ENCODE measurements at regions not wholly inside any gene's neighbourhood (a gene's known extent, or its start where the extent isn't known, plus 50 kb on each side); places are given as distances from the start of the nearest gene placed in this dataset.
"Not testable (repeated sequence)": the region's sequence is repeated elsewhere in the genome, so short reads cannot be mapped to it uniquely, and the experiment has no call there.

DNA sequence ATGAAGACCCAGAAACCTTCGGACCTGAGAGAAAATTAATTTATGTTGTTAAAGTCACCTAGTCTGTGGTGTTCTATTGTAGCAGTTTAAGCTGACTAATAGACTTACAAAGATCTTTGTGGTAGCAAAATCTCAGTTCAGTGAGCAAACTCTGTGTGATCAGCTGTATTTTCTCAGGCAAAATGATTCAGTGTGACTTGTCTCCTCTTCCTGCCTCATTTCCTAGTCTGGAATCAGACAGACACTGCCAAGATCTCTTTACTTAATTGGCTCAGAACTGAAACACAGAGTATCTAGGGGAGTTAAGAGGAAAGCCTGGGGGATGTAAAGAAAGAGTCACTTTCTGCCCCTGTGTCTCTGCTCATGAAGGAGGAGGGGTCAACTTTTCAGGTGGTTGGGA is 564.7 kb downstream of the KCNA4 start:
- TF ChIP-seq, protein P1, sequence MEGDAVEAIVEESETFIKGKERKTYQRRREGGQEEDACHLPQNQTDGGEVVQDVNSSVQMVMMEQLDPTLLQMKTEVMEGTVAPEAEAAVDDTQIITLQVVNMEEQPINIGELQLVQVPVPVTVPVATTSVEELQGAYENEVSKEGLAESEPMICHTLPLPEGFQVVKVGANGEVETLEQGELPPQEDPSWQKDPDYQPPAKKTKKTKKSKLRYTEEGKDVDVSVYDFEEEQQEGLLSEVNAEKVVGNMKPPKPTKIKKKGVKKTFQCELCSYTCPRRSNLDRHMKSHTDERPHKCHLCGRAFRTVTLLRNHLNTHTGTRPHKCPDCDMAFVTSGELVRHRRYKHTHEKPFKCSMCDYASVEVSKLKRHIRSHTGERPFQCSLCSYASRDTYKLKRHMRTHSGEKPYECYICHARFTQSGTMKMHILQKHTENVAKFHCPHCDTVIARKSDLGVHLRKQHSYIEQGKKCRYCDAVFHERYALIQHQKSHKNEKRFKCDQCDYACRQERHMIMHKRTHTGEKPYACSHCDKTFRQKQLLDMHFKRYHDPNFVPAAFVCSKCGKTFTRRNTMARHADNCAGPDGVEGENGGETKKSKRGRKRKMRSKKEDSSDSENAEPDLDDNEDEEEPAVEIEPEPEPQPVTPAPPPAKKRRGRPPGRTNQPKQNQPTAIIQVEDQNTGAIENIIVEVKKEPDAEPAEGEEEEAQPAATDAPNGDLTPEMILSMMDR (IDR thresholded peaks at IDR 0.05; ENCODE audit: low read depth, low read length, missing control alignments), result no peak
- peak overlapping the region; percentile 74 for H3K27ac ChIP-seq
- H3K27me3 ChIP-seq (replicated peaks), result no peaks in the 10 kb centered on the region
- peak; percentile 72 for DNase-seq
- no peak overlapping the region for H3K4me3 ChIP-seq (ENCODE audit: low read depth, low read length)
- in situ Hi-C loops (cut with HindIII; ENCODE audit: low pct_ligation_motif_present, low sequenced_read_pairs), result no loop called here
- no peaks in the 10 kb centered on the region for H3K36me3 ChIP-seq (replicated peaks)

DNA sequence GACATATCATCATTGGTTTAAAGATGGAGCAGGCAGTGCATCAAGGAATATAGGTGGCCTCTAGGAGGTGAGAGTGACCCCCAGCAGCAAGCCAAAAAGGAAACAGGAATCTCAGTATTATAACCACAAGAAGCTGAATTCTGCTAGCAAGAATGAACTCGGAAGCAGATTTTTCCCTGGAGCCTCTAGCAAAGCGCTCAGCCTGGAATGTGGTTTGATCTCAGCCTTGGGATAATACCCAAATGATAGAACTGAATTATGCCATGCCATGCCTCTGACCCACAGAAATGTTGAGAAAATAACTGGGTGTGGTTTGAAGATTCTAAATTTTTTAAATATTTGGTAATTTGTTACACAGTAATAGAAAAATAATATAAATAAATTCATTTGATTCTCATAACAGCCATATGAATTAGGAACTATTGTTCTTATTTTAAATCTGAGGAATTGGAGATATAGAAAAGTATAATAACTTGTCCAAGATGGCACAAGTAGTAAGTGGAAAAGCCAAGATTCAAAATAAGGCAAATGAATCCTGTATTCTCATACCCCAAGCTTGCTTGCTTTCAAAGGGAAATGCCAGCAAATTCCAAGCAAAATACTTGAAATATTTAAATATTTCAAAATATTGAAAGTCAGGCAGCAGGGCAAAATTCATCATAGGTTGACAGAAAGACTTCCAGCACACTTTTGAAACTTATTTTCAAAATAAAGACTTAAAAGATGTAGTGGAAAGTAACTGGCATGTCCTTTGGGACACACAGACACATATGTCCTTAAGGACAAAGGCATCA is 567.4 kb downstream of the KCNA4 start:
- in situ Hi-C loops (cut with HindIII; ENCODE audit: low pct_ligation_motif_present, low sequenced_read_pairs), result no loop called here
- Histone ChIP-seq H3K27ac (no peak overlapping the region), H3K36me3 (replicated peaks) (no peaks in the 10 kb centered on the region), H3K27me3 (replicated peaks) (no peaks in the 10 kb centered on the region), H3K4me3 (ENCODE audit: low read depth, low read length) (no peak overlapping the region)
- TF ChIP-seq, protein P1 (IDR thresholded peaks at IDR 0.05; ENCODE audit: low read depth, low read length, missing control alignments), result no peak
- DNase-seq, result no peak

DNA sequence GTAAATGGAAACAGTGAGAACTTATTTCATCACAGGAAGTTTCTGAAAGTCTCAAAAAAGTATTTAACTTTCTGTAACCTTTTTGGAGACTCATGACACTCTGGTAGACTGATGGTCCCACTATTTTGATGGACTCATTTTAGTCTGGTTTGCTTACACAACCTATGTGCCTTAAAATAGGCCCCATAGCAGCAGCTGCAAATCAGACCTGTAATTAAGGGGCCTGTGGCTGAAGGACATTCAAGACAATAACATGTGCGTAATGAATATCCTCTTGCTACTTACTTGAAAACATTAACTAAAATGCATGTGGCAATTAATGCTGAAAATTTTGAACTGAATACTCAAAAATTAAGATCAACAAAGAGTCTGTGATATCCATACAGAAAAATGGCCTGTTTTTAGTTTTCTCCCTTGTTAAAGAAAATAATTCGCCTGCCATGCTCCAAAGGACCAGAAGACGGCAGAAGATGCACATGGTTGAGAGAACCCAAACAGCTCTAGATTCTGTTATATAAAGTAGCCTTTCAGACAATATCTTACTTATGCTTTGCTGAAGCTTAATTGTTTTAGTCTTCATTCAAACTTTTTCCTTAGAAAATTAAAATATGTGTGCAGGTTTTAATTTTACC is 568.5 kb downstream of the KCNA4 start:
- peak; percentile 47 for DNase-seq
- H3K4me3 ChIP-seq (ENCODE audit: low read depth, low read length), result no peak overlapping the region
- H3K27ac ChIP-seq, result no peak overlapping the region
- H3K36me3 ChIP-seq (replicated peaks), result no peaks in the 10 kb centered on the region
- TF ChIP-seq, protein P1 (IDR thresholded peaks at IDR 0.05; ENCODE audit: low read depth, low read length, missing control alignments), result peak; percentile 87
- H3K27me3 ChIP-seq (replicated peaks), result no peaks in the 10 kb centered on the region
- in situ Hi-C loops (cut with HindIII; ENCODE audit: low pct_ligation_motif_present, low sequenced_read_pairs), result no loop called here

DNA sequence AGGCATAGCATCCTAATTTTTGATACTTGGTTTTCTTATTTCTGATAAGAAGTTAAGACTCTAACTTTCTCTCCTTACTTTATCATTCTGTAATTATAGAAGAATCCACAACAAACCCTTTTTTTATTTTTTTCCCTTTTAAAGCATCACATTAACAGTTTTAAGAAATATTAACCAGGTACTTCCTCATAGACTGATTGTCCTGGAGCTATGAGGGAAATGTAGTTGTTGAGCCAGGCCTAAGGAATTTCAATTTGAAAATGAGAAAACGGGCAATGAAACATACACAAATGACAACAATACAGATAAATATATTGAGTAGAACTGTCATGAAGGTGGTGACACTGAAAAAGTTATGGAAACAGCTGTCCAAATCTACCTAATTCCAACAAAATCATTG is 569.0 kb downstream of the KCNA4 start:
- Histone ChIP-seq H3K27me3 (replicated peaks) (no peaks in the 10 kb centered on the region), H3K4me3 (ENCODE audit: low read depth, low read length) (no peak overlapping the region), H3K27ac (no peak overlapping the region), H3K36me3 (replicated peaks) (no peaks in the 10 kb centered on the region)
- DNase-seq, result no peak
- in situ Hi-C loops (cut with HindIII; ENCODE audit: low pct_ligation_motif_present, low sequenced_read_pairs), result no loop called here
- TF ChIP-seq, protein P1 (IDR thresholded peaks at IDR 0.05; ENCODE audit: low read depth, low read length, missing control alignments), result no peak

DNA sequence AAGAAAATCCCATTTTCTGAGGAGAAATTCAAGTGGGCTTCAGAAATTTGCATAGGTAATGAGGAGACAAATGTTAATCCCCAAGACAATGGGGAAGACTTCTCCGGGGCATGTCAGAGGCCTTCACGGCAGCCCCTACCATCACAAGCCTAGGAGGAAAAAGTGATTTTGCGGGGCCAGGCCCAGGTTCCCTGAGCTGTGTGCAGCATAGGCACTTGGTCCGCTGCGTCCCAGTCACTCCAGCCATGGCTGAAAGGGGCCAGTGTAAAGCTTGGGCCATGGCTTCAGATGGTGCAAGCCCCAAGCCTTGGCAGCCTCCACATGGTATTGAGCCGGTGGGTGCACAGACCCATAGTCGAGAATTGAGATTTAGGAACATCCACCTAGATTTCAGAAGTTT is 570.7 kb downstream of the KCNA4 start:
- no peaks in the 10 kb centered on the region for H3K36me3 ChIP-seq (replicated peaks)
- no peaks in the 10 kb centered on the region for H3K27me3 ChIP-seq (replicated peaks)
- in situ Hi-C loops (cut with HindIII; ENCODE audit: low pct_ligation_motif_present, low sequenced_read_pairs), result no loop called here
- no peak overlapping the region for H3K4me3 ChIP-seq (ENCODE audit: low read depth, low read length)
- no peak for DNase-seq
- no peak overlapping the region for H3K27ac ChIP-seq
- TF ChIP-seq, protein P1 (IDR thresholded peaks at IDR 0.05; ENCODE audit: low read depth, low read length, missing control alignments), result no peak

DNA sequence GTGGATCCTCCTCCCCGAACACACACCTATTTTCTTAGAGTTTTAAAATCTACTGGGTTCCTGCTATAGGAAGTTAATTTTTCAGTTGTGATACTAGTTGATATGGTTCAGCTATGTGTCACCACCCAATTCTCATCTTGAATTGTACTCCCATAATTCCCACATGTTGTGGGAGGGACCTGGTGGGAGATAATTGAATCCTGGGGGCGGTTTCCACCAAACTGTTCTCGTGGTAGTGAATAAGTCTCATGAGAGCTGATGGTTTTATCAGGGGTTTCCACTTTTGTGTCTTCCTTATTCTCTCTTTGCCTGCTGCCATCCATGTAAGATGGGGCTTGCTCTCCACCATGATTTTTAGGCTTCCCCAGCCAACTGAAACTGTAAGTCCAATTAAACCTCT is 571.6 kb downstream of the KCNA4 start:
- H3K4me3 ChIP-seq (ENCODE audit: low read depth, low read length); H3K27ac ChIP-seq; in situ Hi-C loops (cut with HindIII; ENCODE audit: low pct_ligation_motif_present, low sequenced_read_pairs); H3K36me3 ChIP-seq (replicated peaks); DNase-seq; H3K27me3 ChIP-seq (replicated peaks): not testable (repeated sequence)

Measured in brain microvascular endothelial cell (primary cell).